Peyer's patch (tissue), 4 donors: ENCODE measurements at regions not wholly inside any gene's neighbourhood (a gene's known extent, or its start where the extent isn't known, plus 50 kb on each side); places are given as distances from the start of the nearest gene placed in this dataset.

Experiments used
- POLR2A ChIP-seq, 2 donors: fragments of 450-650 bp; IDR thresholded peaks; one replicate each; pipeline ENCODE4 v1.5.1; 2017; ENCODE audit warnings: antibody characterized with exemption in 2 of 2, mild to moderate bottlenecking in 2 of 2, moderate library complexity in 2 of 2
- TF ChIP-seq, protein P1 (sequence below), 6 experiments: fragments of 450-650 bp in 4 of 6; fragments of 200-600 bp in 2 of 6; sonication (generic) in 1 of 6; IDR thresholded peaks; one replicate each; pipeline ENCODE4 v1.5.1; 2017 to 2019; ENCODE audit warnings: antibody characterized with exemption in 6 of 6, mild to moderate bottlenecking in 3 of 6, moderate library complexity in 1 of 6

DNA sequence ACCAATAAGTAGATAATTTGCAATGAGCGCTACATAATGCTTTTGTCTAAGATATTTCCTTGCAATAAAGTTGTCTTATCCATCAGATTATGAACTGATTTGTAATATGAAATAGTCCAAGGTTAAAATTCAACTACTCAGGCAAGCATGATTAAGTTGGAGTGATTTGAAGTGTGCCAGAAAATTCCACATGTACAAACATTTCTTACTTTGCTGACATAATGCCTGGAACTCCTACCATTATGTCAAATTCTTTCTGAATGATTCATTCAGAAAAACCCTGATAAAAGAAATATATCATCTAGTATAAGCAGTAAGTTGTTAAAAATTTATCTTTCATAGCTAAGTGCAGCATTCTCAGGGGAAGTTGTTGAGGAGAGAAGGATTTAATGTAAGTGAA, 87.3 kb downstream of the CBLN2 start:
- no peak for TF ChIP-seq POLR2A (IDR thresholded peaks at IDR 0.05)
- TF ChIP-seq, protein P1, sequence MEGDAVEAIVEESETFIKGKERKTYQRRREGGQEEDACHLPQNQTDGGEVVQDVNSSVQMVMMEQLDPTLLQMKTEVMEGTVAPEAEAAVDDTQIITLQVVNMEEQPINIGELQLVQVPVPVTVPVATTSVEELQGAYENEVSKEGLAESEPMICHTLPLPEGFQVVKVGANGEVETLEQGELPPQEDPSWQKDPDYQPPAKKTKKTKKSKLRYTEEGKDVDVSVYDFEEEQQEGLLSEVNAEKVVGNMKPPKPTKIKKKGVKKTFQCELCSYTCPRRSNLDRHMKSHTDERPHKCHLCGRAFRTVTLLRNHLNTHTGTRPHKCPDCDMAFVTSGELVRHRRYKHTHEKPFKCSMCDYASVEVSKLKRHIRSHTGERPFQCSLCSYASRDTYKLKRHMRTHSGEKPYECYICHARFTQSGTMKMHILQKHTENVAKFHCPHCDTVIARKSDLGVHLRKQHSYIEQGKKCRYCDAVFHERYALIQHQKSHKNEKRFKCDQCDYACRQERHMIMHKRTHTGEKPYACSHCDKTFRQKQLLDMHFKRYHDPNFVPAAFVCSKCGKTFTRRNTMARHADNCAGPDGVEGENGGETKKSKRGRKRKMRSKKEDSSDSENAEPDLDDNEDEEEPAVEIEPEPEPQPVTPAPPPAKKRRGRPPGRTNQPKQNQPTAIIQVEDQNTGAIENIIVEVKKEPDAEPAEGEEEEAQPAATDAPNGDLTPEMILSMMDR (IDR thresholded peaks at IDR 0.05), result no peak
